Gastrocnemius medialis (tissue), 4 donors: ENCODE measurements at regions not wholly inside any gene's neighbourhood (a gene's known extent, or its start where the extent isn't known, plus 50 kb on each side); places are given as distances from the start of the nearest gene placed in this dataset.

Source experiments
- ATAC-seq, 2 donors: fragments of 150-250 bp; one replicate each; pipeline ENCODE4 v1.9.1; 2016
- DNase-seq, 2 donors: peaks; one replicate each; pipeline ENCODE4 v3.0.0-alpha.2; 2019
- H3K27ac ChIP-seq, 4 donors: fragments of 200-600 bp; sonication (generic); 1 replicate in 1 of 4; 2 replicates in 3 of 4; pipeline ENCODE4 v1.5.1; 2016 to 2018; ENCODE audit warnings: mild to moderate bottlenecking in 2 of 4, moderate library complexity in 1 of 4
- H3K27me3 ChIP-seq, 3 donors: fragments of 200-600 bp; sonication (generic) in 2 of 3; 1 replicate in 1 of 3; 2 replicates in 2 of 3; pipeline versions ENCODE4 v1.5.1 to v1.6.0; 2016 to 2019; ENCODE audit warnings: mild to moderate bottlenecking in 1 of 3, moderate library complexity in 1 of 3
- H3K36me3 ChIP-seq, 2 donors: fragments of 200-600 bp; sonication (generic) in 1 of 2; one replicate each; pipeline ENCODE4 v1.5.1; 2017 to 2018
- H3K4me1 ChIP-seq, 2 donors: fragments of 200-600 bp; sonication (generic) in 1 of 2; one replicate each; pipeline ENCODE4 v1.5.1; 2016 to 2017; ENCODE audit warnings: mild to moderate bottlenecking in 2 of 2
- H3K4me3 ChIP-seq, 4 donors: fragments of 200-600 bp; sonication (generic) in 3 of 4; 1 replicate in 1 of 4; 2 replicates in 3 of 4; pipeline ENCODE4 v1.5.1; 2016 to 2019; ENCODE audit warnings: mild to moderate bottlenecking in 2 of 4
- H3K9me3 ChIP-seq, 3 donors: fragments of 200-600 bp; sonication (generic) in 2 of 3; 1 replicate in 1 of 3; 2 replicates in 2 of 3; pipeline ENCODE4 v1.5.1; 2016 to 2019
- POLR2A ChIP-seq, 2 donors: fragments of 450-650 bp; IDR thresholded peaks; one replicate each; pipeline ENCODE4 v1.6.1; 2017; ENCODE audit warnings: antibody characterized with exemption in 2 of 2, mild to moderate bottlenecking in 2 of 2, moderate library complexity in 2 of 2
- in situ Hi-C, 4 donors: fragments of 200-750 bp; cut with MboI; loops; one replicate each; pipeline versions ENCODE4 v1.15.0 to v1.8.0; 2017; ENCODE audit warnings: low sequenced_read_pairs in 4 of 4
- intact Hi-C: fragments of 100-400 bp; cut with DNase I; formaldehyde crosslinking; loops from one replicate; pipeline ENCODE4 v1.15.1; 2023; ENCODE audit warnings: low total_unique reads
- TF ChIP-seq, protein P1 (sequence below), 5 experiments: fragments of 450-650 bp in 3 of 5; fragments of 200-600 bp in 2 of 5; sonication (generic) in 2 of 5; IDR thresholded peaks in 4 of 5; conservative IDR thresholded peaks in 1 of 5; 1 replicate in 4 of 5; 2 replicates in 1 of 5; pipeline ENCODE4 v1.5.1; 2016 to 2019; ENCODE audit warnings: antibody characterized with exemption in 5 of 5, mild to moderate bottlenecking in 3 of 5, moderate library complexity in 3 of 5

DNA sequence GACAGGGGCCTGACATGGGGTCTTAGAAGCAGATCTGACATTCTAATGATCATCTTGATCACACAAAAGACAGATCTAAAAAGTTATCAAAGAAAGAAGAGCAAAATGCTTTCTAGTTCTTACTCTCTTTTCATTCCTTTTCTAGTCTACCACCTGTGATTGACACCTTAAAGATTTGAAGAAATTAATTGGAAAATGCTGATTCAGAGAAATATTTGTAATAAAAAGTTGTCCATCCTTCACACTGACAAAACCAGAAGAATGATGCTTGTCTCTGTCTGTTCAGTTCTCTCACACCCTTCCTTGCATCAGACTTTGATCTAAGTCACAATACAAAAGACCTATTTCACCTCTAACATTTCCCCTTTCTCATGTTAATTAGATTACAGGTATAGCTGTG, 182.4 kb downstream of the RAP2A start:
- Histone ChIP-seq H3K4me3 (no peak overlapping the region), H3K27me3 (no peaks in the 10 kb centered on the region), H3K27ac (no peak overlapping the region), H3K4me1 (no peaks in the 10 kb centered on the region), H3K36me3 (no peaks in the 10 kb centered on the region), H3K9me3 (no peaks in the 10 kb centered on the region)
- intact Hi-C loops (no loop called here), in situ Hi-C loops (no loop called here)
- ATAC-seq: no peak
- DNase-seq: no peak
- no peak for TF ChIP-seq POLR2A (IDR thresholded peaks at IDR 0.05)

DNA sequence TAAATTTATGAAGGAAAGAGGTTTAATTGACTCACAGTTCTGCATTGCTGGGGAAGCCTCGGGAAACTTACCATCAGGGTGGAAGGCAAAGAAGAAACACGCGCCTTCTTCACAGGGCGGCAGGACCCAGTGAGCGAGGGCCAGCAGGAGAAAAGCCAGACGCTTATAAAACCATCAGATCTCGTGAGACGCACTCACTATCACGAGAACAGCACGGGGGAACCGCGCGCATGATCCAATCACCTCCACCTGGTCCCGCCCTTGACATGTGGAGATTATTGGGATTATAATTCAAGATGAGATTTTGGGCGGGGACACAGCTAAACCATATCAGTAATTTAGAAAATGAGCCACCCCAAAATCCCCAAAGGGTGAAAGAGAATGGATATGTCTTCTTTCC, 187.1 kb downstream of the RAP2A start:
- DNase-seq (no peak), ATAC-seq (no peak)
- H3K4me1 ChIP-seq: no peaks in the 10 kb centered on the region
- in situ Hi-C loops (no loop called here), intact Hi-C loops (no loop called here)
- H3K4me3 ChIP-seq: no peak overlapping the region
- no peak overlapping the region for H3K27ac ChIP-seq
- TF ChIP-seq POLR2A (IDR thresholded peaks at IDR 0.05): no peak
- TF ChIP-seq, protein P1, sequence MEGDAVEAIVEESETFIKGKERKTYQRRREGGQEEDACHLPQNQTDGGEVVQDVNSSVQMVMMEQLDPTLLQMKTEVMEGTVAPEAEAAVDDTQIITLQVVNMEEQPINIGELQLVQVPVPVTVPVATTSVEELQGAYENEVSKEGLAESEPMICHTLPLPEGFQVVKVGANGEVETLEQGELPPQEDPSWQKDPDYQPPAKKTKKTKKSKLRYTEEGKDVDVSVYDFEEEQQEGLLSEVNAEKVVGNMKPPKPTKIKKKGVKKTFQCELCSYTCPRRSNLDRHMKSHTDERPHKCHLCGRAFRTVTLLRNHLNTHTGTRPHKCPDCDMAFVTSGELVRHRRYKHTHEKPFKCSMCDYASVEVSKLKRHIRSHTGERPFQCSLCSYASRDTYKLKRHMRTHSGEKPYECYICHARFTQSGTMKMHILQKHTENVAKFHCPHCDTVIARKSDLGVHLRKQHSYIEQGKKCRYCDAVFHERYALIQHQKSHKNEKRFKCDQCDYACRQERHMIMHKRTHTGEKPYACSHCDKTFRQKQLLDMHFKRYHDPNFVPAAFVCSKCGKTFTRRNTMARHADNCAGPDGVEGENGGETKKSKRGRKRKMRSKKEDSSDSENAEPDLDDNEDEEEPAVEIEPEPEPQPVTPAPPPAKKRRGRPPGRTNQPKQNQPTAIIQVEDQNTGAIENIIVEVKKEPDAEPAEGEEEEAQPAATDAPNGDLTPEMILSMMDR (IDR thresholded peaks at IDR 0.05 in 4 of 5, conservative IDR thresholded peaks at IDR 0.05 in 1 of 5): no peak
- H3K9me3 ChIP-seq: no peaks in the 10 kb centered on the region
- H3K27me3 ChIP-seq: no peaks in the 10 kb centered on the region
- no peaks in the 10 kb centered on the region for H3K36me3 ChIP-seq

GRCh38 chr13:97621631-97622030, 187.7 kb downstream of the RAP2A start:
- Histone ChIP-seq H3K27me3 (no peaks in the 10 kb centered on the region), H3K36me3 (no peaks in the 10 kb centered on the region), H3K4me3 (no peak overlapping the region), H3K9me3 (no peaks in the 10 kb centered on the region), H3K27ac (no peak overlapping the region), H3K4me1 (no peaks in the 10 kb centered on the region)
- DNase-seq: no peak
- ATAC-seq: no peak
- intact Hi-C loops: no loop called here
- no peak for TF ChIP-seq POLR2A (IDR thresholded peaks at IDR 0.05)
- TF ChIP-seq, protein P1 (IDR thresholded peaks at IDR 0.05 in 4 of 5, conservative IDR thresholded peaks at IDR 0.05 in 1 of 5): no peak
- in situ Hi-C loops: no loop called here

DNA sequence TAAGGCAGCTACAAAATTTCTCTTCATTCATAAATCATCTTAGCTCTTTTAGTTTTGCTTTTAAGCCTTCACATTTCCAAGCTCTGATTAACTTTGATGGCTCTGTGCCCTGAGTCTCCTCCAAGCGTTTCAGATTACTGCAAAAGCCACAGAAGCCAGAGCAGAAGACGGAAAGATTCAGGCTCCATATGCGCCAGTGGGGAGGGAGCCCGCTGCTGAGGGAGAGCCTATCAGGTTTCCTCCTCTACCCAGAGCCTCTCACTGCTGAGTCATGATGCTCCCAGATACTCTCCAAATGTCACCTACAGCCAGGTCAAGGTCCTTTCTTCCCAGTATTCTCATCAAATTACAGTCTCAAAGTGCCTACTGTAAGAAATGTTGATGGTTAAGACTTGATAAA, 193.6 kb downstream of the RAP2A start:
- Histone ChIP-seq H3K27ac (peak overlapping the region in 3 of 4 donors; percentile 12 to 63 (median 27)), H3K27me3 (no peaks in the 10 kb centered on the region), H3K4me3 (no peak overlapping the region), H3K9me3 (no peaks in the 10 kb centered on the region), H3K36me3 (no peaks in the 10 kb centered on the region), H3K4me1 (peaks cover 7 to 12% of the 10 kb centered on the region in 2 donors)
- ATAC-seq (peak; percentile 98 to 99), DNase-seq (peak; percentile 78 to 91)
- in situ Hi-C loops (no loop called here), intact Hi-C loops (no loop called here)
- no peak for TF ChIP-seq POLR2A (IDR thresholded peaks at IDR 0.05)
- TF ChIP-seq, protein P1 (IDR thresholded peaks at IDR 0.05 in 4 of 5, conservative IDR thresholded peaks at IDR 0.05 in 1 of 5): no peak

- Histone ChIP-seq H3K27me3 (no peaks in the 10 kb centered on the region), H3K4me3 (no peak overlapping the region), H3K4me1 (peaks cover 7 to 12% of the 10 kb centered on the region in 2 donors), H3K36me3 (no peaks in the 10 kb centered on the region), H3K27ac (peak overlapping the region in 1 of 4 donors; percentile 70), H3K9me3 (no peaks in the 10 kb centered on the region)
- in situ Hi-C loops: no loop called here
- no peak for TF ChIP-seq POLR2A (IDR thresholded peaks at IDR 0.05)
- TF ChIP-seq, protein P1 (IDR thresholded peaks at IDR 0.05 in 4 of 5, conservative IDR thresholded peaks at IDR 0.05 in 1 of 5): no peak
- intact Hi-C loops: no loop called here
- DNase-seq (no peak), ATAC-seq (no peak)
These were observed 195.8 kb downstream of the RAP2A start for GRCh38 chr13:97629601-97630272.
